HG03342 (cell line): ENCODE measurements at regions not wholly inside any gene's neighbourhood (a gene's known extent, or its start where the extent isn't known, plus 50 kb on each side); places are given as distances from the start of the nearest gene placed in this dataset.
"Not testable (repeated sequence)": the region's sequence is repeated elsewhere in the genome, so short reads cannot be mapped to it uniquely, and the experiment has no call there.

Experiments
- ATAC-seq: cut with Tn5 transposase; IDR thresholded peaks from one replicate; pipeline ENCODE4 v1.9.1; 2021; ENCODE audit warnings: mild to moderate bottlenecking, moderate library complexity; ENCODE audit not compliant: unreplicated experiment

DNA sequence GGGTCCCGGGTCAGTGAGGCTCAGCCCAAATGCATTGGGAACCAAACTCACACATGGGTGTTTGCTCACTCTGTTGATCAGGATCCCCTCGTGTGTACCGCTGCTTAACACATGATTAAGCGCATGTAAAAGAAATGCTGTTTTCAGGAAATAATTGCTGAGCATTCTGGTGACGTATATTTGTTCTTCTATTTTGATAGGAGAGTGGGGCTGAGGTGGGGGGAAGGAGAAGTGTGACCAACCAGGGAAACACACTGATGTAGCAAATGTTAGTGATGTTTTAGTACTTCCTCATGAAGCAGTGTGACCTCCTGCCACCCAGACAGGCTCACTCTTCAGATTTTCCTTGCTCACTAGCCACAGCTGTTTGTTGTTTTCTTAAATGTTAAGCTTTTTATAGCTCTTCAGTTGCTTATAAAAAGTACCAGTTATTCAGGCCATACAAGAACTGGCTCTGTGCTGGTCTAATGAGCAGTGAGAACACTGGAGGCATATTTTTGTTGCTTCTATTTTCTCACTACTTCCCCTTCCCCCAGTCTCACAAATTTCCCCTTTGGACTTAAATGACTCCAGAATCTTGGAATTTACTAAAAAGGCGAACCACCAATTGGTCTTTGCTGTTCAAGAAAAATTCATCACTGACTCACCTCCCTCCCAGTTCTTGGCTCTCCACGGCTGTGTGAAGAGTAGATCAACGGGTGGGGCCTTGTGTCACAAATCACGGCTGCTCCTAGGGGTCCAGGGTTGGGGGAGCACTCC, 79.2 kb upstream of the BACH2 start:
- no peak for ATAC-seq

GRCh38 chr6:90374201-90374600, 77.6 kb upstream of the BACH2 start:
- ATAC-seq, result no peak

GRCh38 chr6:90372885-90373284, 76.2 kb upstream of the BACH2 start:
- no peak for ATAC-seq

DNA sequence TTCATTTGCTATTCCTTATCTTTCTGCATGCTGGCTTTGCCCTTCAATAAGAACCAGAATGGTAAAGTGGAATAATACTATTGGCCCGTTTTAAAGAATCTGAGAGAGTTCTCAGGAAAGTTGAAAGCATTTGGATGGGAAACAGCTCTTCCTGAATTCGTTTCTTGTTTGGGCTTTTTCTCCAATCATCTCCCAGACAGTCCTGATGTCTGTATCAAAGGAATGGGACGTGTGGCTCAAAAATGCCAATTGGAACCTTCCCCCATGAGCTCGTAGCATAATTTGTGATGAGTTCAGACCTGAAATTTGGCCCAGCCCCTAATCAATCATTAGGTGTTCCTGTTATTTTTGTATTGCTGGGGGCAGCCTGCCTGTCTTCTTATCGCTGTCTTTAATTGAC, 75.8 kb upstream of the BACH2 start:
- ATAC-seq, result no peak

- ATAC-seq, result no peak
Measured at GRCh38 chr6:90370493-90370959, 73.9 kb upstream of the BACH2 start.

GRCh38 chr6:90369651-90370050, 73.0 kb upstream of the BACH2 start:
- no peak for ATAC-seq

GRCh38 chr6:90369024-90369519, 72.4 kb upstream of the BACH2 start:
- peak; percentile 100 for ATAC-seq

DNA sequence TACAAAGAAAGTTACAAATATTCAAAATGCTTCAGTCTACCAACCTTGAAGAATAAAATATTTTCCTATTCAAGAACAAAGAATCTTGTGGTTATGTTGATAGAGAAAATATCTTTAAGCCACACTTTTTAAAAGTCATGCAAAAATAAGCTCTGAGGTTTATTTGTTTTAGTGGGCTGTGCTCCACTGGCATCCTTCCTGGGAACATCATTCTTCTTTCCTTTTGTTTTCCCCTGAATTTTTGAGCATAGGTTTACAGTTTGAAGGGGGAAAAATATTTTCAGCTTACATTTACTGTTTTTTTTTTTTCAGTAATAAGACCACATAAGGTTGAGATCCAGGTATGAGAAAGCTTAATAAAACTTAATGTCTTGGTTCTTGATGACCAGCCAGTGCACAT, 72.0 kb upstream of the BACH2 start:
- no peak for ATAC-seq

DNA sequence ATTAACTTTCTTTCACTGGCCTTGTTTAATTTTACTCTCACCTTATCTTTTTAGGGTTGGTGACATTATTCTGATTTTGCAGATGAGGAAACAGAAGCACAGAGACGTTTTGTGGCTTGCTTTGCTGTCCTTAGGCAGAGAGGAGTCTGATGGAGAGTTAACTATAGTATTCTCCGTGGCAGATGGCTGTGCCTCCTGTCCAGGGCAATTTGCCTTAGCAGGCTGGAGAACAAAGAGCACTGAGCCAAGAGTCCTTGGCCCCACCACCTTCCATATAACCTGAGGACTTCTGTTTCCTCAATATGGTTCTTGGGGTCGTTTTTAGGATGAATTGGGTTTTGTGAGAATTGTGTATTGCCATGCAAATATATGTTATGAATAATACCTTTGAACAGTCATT, 71.4 kb upstream of the BACH2 start:
- ATAC-seq, result no peak

DNA sequence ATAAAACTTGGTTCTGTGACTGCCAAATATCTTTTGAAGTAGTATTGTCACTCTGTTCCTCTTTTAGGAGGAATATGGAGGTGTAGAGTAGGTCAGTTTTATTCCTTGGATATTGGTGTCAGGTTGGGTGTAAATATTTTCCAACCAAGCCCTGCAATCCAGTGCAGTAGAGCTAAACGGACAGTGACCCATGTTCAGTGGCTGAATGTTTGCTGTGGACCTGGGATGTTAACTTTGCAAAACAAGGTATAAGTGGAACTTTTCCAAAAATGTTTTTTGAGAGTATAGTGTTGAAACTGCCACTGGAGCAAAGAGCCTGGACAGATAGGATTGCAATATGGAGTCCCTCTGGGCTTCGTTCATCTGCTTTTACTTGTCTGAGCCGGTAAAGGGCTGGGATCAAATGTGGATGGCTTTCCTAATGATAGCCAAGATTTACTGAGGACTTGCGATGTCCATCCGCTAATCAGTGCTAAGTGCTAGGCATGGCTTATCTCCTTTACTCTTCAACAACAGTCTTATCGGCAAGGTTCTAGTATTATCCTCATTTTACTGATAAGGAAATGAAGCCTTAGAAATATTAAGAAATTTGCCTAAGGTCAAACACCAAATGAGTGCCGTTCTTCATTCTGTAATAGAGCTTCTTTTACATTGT, 69.0 kb upstream of the BACH2 start:
- no peak for ATAC-seq

GRCh38 chr6:90365002-90365401, 68.4 kb upstream of the BACH2 start:
- no peak for ATAC-seq

GRCh38 chr6:90364286-90364685, 67.6 kb upstream of the BACH2 start:
- ATAC-seq, result no peak

GRCh38 chr6:90362318-90362717, 65.7 kb upstream of the BACH2 start:
- ATAC-seq, result no peak

DNA sequence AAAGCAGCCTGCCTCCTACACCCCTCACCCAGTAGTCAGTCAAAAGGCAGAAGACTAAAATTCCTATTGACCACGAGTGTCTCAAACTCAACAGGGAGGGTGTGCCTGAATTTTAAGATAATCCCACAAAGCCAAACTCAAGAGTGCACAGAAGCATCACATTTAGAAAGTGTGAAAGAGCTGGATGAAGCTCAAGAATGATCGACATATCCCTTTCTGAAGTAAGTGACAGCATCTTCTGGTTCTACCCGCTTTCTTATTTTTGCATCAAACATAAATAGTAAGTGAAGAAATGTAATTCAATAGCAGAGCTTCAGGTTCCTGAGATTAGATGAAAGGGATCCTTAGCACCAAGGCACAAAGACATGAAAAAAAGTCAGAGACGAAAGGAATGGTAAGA, 64.5 kb upstream of the BACH2 start:
- no peak for ATAC-seq

- ATAC-seq, result not testable (repeated sequence)
Measured at GRCh38 chr6:90358036-90358770, 61.6 kb upstream of the BACH2 start.

DNA sequence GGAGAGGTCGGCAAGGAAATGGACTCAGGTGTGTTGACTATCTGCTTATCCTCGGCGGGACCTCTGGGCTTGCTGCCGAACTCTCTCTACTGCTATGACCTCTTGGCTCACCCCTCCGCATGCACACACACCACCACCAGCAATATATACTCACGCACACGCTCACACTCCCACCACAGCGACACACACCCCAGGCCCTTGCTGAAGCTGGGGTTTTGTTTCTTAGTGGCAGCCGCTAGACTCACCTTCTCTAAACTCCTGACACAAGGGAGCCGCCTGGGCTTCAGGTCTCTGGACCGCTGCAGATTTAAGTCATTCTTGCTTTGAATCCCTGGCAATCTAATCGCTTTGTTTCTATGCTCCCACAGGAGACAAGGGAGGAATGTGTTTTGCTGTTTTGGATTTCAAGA, 59.4 kb upstream of the BACH2 start:
- ATAC-seq, result no peak

- ATAC-seq, result no peak
Measured at GRCh38 chr6:90354961-90355360, 58.3 kb upstream of the BACH2 start.

DNA sequence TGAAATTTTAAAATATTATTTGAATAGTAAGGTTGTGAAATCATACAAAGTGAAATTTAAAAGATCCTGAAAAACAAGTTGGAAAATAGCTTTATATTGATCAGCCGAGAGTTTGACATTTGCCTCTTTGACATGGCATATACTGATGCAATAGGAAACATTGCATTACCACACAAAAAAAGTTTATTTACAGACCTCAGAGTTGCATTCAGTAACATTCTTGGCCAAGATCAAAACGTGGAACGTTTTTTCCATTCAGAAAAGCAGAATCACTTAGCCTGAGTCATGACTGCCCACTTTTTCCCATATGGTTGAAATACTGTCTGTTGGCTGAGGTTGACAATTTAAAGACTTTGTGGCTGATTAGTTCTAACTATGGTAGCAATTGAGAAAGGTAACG, 55.1 kb upstream of the BACH2 start:
- no peak for ATAC-seq

GRCh38 chr6:90350689-90351554, 54.3 kb upstream of the BACH2 start:
- no peak for ATAC-seq

GRCh38 chr6:90347411-90347851, 50.8 kb upstream of the BACH2 start:
- no peak for ATAC-seq

- ATAC-seq, result no peak
Measured at GRCh38 chr6:90346729-90347128, 50.1 kb upstream of the BACH2 start.
